ENCODE measurements at regions not wholly inside any gene's neighbourhood (a gene's known extent, or its start where the extent isn't known, plus 50 kb on each side); places are given as distances from the start of the nearest gene placed in this dataset.
"Not testable (repeated sequence)": the region's sequence is repeated elsewhere in the genome, so short reads cannot be mapped to it uniquely, and the experiment has no call there.

DNA sequence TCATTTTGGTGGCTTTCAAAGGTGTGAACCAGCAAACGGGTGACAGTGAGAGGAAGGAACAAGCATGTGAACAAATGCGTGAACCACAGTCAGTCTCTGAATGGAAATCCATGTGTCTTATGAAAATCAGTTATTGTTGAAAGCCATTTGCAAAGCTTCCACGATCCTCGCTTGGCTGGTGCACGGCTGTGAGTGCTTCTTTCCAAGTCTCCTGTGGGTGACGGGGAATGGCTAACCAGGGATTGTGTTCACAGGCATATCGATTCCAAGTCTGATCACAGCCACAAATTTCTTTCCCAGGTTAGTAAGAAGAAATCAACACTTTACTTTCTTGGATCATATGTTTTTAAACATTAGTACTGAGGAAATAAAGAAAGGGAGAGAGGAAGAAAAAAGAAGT, 556.9 kb upstream of the RBFOX1 start:
- peaks cover 4% of the 10 kb centered on the region for H3K27me3 Mint-ChIP-seq (ENCODE audit: low read depth)
- H3K9me3 Mint-ChIP-seq = peaks cover 3% of the 10 kb centered on the region
- no peak overlapping the region for H3K4me3 Mint-ChIP-seq
- H3K27ac Mint-ChIP-seq = no peak overlapping the region
- TF ChIP-seq, protein P1, sequence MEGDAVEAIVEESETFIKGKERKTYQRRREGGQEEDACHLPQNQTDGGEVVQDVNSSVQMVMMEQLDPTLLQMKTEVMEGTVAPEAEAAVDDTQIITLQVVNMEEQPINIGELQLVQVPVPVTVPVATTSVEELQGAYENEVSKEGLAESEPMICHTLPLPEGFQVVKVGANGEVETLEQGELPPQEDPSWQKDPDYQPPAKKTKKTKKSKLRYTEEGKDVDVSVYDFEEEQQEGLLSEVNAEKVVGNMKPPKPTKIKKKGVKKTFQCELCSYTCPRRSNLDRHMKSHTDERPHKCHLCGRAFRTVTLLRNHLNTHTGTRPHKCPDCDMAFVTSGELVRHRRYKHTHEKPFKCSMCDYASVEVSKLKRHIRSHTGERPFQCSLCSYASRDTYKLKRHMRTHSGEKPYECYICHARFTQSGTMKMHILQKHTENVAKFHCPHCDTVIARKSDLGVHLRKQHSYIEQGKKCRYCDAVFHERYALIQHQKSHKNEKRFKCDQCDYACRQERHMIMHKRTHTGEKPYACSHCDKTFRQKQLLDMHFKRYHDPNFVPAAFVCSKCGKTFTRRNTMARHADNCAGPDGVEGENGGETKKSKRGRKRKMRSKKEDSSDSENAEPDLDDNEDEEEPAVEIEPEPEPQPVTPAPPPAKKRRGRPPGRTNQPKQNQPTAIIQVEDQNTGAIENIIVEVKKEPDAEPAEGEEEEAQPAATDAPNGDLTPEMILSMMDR (IDR thresholded peaks at IDR 0.05; ENCODE audit: unreplicated experiment) = no peak
- H3K4me1 Mint-ChIP-seq = no peaks in the 10 kb centered on the region
- DNase-seq (ENCODE audit: low spot score in 2 of 2, unreplicated experiment in 2 of 2) = no peak
- no peaks in the 10 kb centered on the region for H3K36me3 Mint-ChIP-seq

DNA sequence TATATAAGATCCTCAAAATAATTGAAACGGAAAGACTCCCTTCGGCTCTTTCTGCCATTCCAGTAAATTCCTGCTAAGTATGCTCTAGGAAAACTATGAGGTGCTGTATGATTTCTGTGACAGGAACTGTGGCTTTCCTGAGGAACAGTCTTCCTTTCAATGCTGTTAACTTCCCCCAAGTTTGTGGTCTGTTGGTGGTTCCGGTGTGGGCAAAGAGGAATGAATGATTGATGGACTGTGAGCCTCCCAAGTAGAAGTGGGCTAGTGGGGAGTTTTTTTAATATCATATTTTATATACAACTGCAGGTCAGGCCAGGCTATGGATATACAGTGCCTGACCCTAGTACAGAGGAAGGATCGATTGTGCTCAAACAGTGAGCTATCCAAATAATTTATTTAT, 560.7 kb upstream of the RBFOX1 start:
- no peak for DNase-seq (ENCODE audit: low spot score in 2 of 2, unreplicated experiment in 2 of 2)
- no peak overlapping the region for H3K27ac Mint-ChIP-seq
- H3K9me3 Mint-ChIP-seq = no peaks in the 10 kb centered on the region
- TF ChIP-seq, protein P1 (IDR thresholded peaks at IDR 0.05; ENCODE audit: unreplicated experiment) = no peak
- H3K27me3 Mint-ChIP-seq (ENCODE audit: low read depth) = peaks cover 15% of the 10 kb centered on the region
- H3K4me1 Mint-ChIP-seq = no peaks in the 10 kb centered on the region
- no peak overlapping the region for H3K4me3 Mint-ChIP-seq
- no peaks in the 10 kb centered on the region for H3K36me3 Mint-ChIP-seq

DNA sequence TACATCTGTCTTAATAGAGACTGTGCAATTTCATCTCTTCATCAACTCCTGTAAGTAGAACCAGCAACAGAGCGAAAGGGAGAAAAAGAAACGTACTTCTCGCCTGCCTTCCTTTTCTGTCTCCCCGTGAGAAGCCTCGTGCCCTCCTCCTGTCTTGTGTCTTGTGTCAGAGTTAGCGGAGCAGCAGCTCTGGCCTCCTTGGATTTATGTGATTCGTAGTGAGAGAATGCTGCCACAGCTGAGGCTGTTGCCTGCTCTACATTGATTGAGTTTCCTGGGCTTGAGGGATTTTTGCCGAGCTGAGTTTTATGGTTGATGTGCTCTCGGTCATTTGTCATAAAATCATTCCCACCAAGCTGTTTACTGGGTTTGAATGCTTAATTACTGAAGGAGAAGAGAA, 579.1 kb upstream of the RBFOX1 start:
- Mint-ChIP-seq H3K4me3 (no peak overlapping the region), H3K4me1 (no peaks in the 10 kb centered on the region), H3K27ac (no peak overlapping the region), H3K9me3 (no peaks in the 10 kb centered on the region), H3K36me3 (no peaks in the 10 kb centered on the region), H3K27me3 (ENCODE audit: low read depth) (peaks cover 51% of the 10 kb centered on the region)
- no peak for DNase-seq (ENCODE audit: low spot score in 2 of 2, unreplicated experiment in 2 of 2)
- TF ChIP-seq, protein P1 (IDR thresholded peaks at IDR 0.05; ENCODE audit: unreplicated experiment) = no peak

- Mint-ChIP-seq H3K4me3 (no peak overlapping the region), H3K36me3 (no peaks in the 10 kb centered on the region), H3K9me3 (peaks cover 3% of the 10 kb centered on the region), H3K27ac (no peak overlapping the region), H3K27me3 (ENCODE audit: low read depth) (peaks cover 46% of the 10 kb centered on the region), H3K4me1 (no peaks in the 10 kb centered on the region)
- DNase-seq (ENCODE audit: low spot score in 2 of 2, unreplicated experiment in 2 of 2) = no peak
- TF ChIP-seq, protein P1 (IDR thresholded peaks at IDR 0.05; ENCODE audit: unreplicated experiment) = no peak
These were observed 581.5 kb upstream of the RBFOX1 start for GRCh38 chr16:6751191-6751590.

DNA sequence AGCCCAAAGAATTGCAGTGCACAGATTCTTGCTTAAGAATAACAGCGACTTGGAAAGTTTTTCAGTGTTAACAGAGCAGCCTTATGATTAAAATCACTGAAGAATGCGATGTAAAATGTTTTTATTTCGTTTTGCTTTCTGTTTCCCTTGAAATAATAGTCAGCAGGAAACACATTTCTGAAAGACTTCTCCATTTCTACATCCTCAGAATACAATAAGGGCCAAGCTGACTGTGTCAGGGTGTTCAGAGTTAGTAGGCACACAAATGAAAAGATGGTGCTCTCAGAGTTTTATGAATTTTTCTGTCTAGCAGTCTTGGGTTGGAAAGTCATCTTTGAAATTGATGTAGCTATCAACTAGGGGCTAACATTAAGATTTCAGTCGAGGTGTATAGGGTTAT, 582.9 kb upstream of the RBFOX1 start:
- Mint-ChIP-seq H3K27ac (no peak overlapping the region), H3K36me3 (no peaks in the 10 kb centered on the region), H3K9me3 (peaks cover 13% of the 10 kb centered on the region), H3K4me1 (no peaks in the 10 kb centered on the region), H3K27me3 (ENCODE audit: low read depth) (peaks cover 42% of the 10 kb centered on the region), H3K4me3 (no peak overlapping the region)
- TF ChIP-seq, protein P1 (IDR thresholded peaks at IDR 0.05; ENCODE audit: unreplicated experiment) = no peak
- DNase-seq (ENCODE audit: low spot score in 2 of 2, unreplicated experiment in 2 of 2) = no peak

GRCh38 chr16:6736302-6736701, 596.3 kb upstream of the RBFOX1 start:
- not testable (repeated sequence) for H3K36me3 Mint-ChIP-seq; DNase-seq (ENCODE audit: low spot score in 2 of 2, unreplicated experiment in 2 of 2); H3K4me3 Mint-ChIP-seq; H3K4me1 Mint-ChIP-seq; H3K27ac Mint-ChIP-seq; H3K27me3 Mint-ChIP-seq (ENCODE audit: low read depth)
- H3K9me3 Mint-ChIP-seq = peaks cover 17% of the 10 kb centered on the region
